Calu3 (cell line): ENCODE measurements at regions not wholly inside any gene's neighbourhood (a gene's known extent, or its start where the extent isn't known, plus 50 kb on each side); places are given as distances from the start of the nearest gene placed in this dataset.

ENCODE experiments used
- BruUV-seq: library from RNA; stranded (reverse); fragments of 400-500 nt; replicated peaks from 2 replicates; lab custom pipeline; 2021; lab: Mats Ljungman, UMichigan
- CTCF ChIA-PET: fragments of 300-600 bp; sonication (Branson Sonifier 250); formaldehyde crosslinking; loops from one replicate; lab custom pipeline; 2022; ENCODE audit warnings: antibody characterized with exemption; lab: Charles Lee
- DNase-seq: peaks from one replicate; pipeline ENCODE4 v3.0.0; 2022
- H3K27ac Mint-ChIP-seq: one replicate; pipeline ENCODE4 v1.8.0; 2022; ENCODE audit warnings: mixed read lengths; ENCODE audit not compliant: unreplicated experiment
- H3K27me3 Mint-ChIP-seq: one replicate; pipeline ENCODE4 v1.8.0; 2022; ENCODE audit warnings: mixed read lengths; ENCODE audit not compliant: unreplicated experiment
- H3K36me3 Mint-ChIP-seq: one replicate; pipeline ENCODE4 v1.8.0; 2022; ENCODE audit warnings: mild to moderate bottlenecking, moderate library complexity, mixed read lengths; ENCODE audit not compliant: insufficient read depth, unreplicated experiment
- H3K4me1 Mint-ChIP-seq: one replicate; pipeline ENCODE4 v1.8.0; 2022; ENCODE audit warnings: mild to moderate bottlenecking, low read depth, mixed read lengths; ENCODE audit not compliant: unreplicated experiment
- H3K4me3 Mint-ChIP-seq: one replicate; pipeline ENCODE4 v1.8.0; 2022; ENCODE audit warnings: mild to moderate bottlenecking, low read depth, moderate library complexity, mixed read lengths; ENCODE audit not compliant: unreplicated experiment
- H3K9me3 Mint-ChIP-seq: one replicate; pipeline ENCODE4 v1.8.0; 2022; ENCODE audit warnings: low read depth, mixed read lengths; ENCODE audit not compliant: unreplicated experiment
- intact Hi-C: fragments of 100-400 bp; cut with micrococcal nuclease; formaldehyde crosslinking; loops from one replicate; pipeline ENCODE4 v1.10.0; 2022; ENCODE audit not compliant: unreplicated experiment
- TF ChIP-seq, protein P1 (sequence below): fragments of 200-600 bp; IDR thresholded peaks from one replicate; pipeline ENCODE4 v1.8.0; 2022; ENCODE audit warnings: antibody characterized with exemption; ENCODE audit not compliant: unreplicated experiment

DNA sequence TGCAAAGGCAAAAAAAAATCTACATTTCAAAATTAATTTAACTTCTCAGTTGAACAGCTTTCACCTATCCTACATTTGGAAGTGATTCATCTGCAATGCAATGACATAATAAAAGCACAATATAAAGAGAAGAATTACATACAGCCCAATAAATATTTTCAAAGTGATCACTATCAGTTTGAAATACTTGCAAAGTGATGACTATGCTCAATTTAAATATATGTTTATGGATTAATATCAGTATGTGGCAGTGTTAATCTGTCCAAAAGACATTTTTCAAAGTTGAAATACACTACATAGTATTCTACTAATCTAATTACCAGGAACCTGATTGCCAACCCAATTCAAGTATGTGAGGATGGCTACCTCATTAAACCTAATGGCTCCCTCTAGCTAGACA, 460.7 kb upstream of the ATXN7L3B start:
- no TSS peak for BruUV-seq
- no peak for DNase-seq
- TF ChIP-seq, protein P1, sequence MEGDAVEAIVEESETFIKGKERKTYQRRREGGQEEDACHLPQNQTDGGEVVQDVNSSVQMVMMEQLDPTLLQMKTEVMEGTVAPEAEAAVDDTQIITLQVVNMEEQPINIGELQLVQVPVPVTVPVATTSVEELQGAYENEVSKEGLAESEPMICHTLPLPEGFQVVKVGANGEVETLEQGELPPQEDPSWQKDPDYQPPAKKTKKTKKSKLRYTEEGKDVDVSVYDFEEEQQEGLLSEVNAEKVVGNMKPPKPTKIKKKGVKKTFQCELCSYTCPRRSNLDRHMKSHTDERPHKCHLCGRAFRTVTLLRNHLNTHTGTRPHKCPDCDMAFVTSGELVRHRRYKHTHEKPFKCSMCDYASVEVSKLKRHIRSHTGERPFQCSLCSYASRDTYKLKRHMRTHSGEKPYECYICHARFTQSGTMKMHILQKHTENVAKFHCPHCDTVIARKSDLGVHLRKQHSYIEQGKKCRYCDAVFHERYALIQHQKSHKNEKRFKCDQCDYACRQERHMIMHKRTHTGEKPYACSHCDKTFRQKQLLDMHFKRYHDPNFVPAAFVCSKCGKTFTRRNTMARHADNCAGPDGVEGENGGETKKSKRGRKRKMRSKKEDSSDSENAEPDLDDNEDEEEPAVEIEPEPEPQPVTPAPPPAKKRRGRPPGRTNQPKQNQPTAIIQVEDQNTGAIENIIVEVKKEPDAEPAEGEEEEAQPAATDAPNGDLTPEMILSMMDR, result no peak
- no peak overlapping the region for H3K27ac Mint-ChIP-seq
- no peaks in the 10 kb centered on the region for H3K4me1 Mint-ChIP-seq
- H3K27me3 Mint-ChIP-seq, result no peaks in the 10 kb centered on the region
- intact Hi-C loops, result no loop called here
- H3K4me3 Mint-ChIP-seq, result no peak overlapping the region
- no peaks in the 10 kb centered on the region for H3K9me3 Mint-ChIP-seq
- no peaks in the 10 kb centered on the region for H3K36me3 Mint-ChIP-seq
- CTCF ChIA-PET, result no interaction called here

DNA sequence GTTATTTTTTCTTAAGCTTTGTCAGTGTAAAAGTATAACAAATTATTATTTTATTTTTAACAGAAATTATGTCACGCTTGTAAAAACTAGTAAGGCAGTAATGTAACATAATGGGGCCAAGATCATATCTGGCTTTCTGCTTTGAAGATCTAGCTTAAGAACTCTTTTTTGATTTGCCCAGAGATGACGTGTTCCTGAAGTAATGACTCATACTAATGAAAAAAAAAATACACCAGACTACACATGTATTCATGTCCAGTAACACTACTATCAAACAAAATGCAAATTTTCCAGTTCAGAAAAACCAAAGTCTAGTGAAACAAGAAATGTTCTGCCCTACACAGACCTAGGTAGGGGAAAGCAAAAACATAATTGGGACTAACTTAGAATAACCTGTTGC, 432.2 kb upstream of the ATXN7L3B start:
- Mint-ChIP-seq H3K4me3 (no peak overlapping the region), H3K4me1 (no peaks in the 10 kb centered on the region), H3K36me3 (no peaks in the 10 kb centered on the region), H3K27me3 (no peaks in the 10 kb centered on the region), H3K27ac (no peak overlapping the region), H3K9me3 (no peaks in the 10 kb centered on the region)
- CTCF ChIA-PET, result no interaction called here
- TF ChIP-seq, protein P1, result no peak
- no peak for DNase-seq
- no TSS peak for BruUV-seq
- intact Hi-C loops, result no loop called here

DNA sequence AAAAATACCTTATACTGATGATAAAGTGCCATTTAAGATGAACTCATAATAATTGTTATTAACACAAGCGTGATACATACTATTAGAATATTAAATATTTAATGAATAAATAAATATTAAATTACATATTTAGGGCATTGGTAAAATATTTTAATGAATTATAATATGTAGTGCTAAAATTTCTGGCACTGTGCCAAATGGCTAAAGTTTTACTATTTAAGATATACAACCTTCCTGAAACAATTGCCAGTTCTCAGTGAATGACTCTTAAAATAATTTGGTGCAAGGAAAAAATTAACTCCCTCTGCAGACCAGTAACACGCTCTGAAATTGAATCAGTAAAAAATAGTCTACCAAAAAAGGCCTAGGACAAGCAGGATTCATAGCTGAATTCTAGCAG, 428.9 kb upstream of the ATXN7L3B start:
- CTCF ChIA-PET, result interaction anchor here (1.5 to 1.7 kb wide), 2 partner anchors 86 to 173 kb away, joined by 4 to 5 read pairs; no protein-coding TSS in a partner anchor

DNA sequence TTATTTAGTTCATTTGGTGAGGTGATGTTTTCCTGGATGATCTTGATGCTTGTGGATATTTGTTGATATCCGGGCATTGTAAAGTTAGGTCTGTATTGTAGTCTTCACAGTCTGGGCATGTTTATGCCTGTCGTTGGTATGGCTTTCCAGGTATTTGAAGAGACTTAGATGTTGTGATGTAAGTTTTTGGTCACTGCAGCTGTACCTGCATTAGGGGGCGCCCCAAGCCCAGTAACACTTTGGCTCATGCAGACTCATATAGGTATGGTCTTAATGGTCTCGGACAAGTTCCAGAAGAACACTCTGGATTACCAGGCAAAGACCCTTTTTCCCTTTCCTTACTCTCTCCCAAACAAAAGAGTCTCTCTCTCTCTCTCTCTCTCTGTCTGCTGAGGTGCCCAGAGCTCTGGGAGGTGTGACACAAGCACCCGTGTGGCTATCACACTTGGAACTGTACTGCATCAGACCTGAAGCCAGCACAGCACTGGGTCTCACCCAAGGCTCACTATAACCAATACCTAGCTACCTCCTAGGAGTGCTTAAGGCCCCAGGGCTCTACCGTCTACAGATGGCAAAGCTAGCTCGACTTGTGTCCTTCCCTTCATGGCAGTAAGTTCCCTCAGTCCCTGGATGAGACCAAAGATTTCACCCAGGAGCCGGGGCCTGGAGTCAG, 425.8 kb upstream of the ATXN7L3B start:
- H3K27ac Mint-ChIP-seq, result no peak overlapping the region
- intact Hi-C loops, result loop anchor here (1.0 kb wide), 3 partner anchors 205 to 534 kb away; no protein-coding TSS in a partner anchor
- H3K9me3 Mint-ChIP-seq, result no peaks in the 10 kb centered on the region
- TF ChIP-seq, protein P1, result peak; percentile 43
- no peaks in the 10 kb centered on the region for H3K36me3 Mint-ChIP-seq
- no peaks in the 10 kb centered on the region for H3K27me3 Mint-ChIP-seq
- CTCF ChIA-PET, result interaction anchor here (2.1 kb wide), 1 partner anchor 205 kb away, joined by 8 read pairs; no protein-coding TSS in a partner anchor
- H3K4me1 Mint-ChIP-seq, result no peaks in the 10 kb centered on the region
- no peak overlapping the region for H3K4me3 Mint-ChIP-seq
- peak; percentile 66 for DNase-seq
- BruUV-seq, result no TSS peak

More for the DNA sequence above, 428.9 kb upstream of the ATXN7L3B start:
- DNase-seq, result no peak
- Mint-ChIP-seq H3K4me3 (no peak overlapping the region), H3K4me1 (no peaks in the 10 kb centered on the region), H3K9me3 (no peaks in the 10 kb centered on the region), H3K27ac (no peak overlapping the region), H3K27me3 (no peaks in the 10 kb centered on the region), H3K36me3 (no peaks in the 10 kb centered on the region)
- intact Hi-C loops, result no loop called here
- TF ChIP-seq, protein P1, result no peak
- BruUV-seq, result no TSS peak
